GM19328 (cell line): ENCODE measurements at regions not wholly inside any gene's neighbourhood (a gene's known extent, or its start where the extent isn't known, plus 50 kb on each side); places are given as distances from the start of the nearest gene placed in this dataset.
"Not testable (repeated sequence)": the region's sequence is repeated elsewhere in the genome, so short reads cannot be mapped to it uniquely, and the experiment has no call there.

Experiments used
- ATAC-seq: cut with Tn5 transposase; IDR thresholded peaks from one replicate; pipeline ENCODE4 v1.9.1; 2021; ENCODE audit warnings: mild to moderate bottlenecking, moderate library complexity; ENCODE audit not compliant: unreplicated experiment

DNA sequence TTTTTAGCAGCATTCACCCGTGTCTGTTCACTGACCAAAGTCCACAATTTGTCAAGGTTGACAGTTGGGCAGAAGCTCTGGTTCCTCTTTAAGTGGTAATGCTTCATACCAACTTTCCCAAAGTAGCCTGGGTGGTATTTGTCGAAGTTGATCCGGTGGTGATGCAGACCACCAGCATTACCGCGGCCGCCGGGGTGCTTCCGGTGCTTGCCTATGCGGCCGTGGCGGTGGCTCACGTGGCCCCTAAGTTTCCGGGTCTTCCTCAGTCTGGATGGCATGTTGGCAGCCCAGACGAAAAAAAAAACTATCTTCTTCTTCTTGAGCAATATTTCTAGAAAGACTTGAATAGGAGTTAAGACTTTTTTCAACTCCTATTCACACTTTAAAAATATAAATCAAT, 151.4 kb upstream of the RGS17 start:
- ATAC-seq: not testable (repeated sequence)

DNA sequence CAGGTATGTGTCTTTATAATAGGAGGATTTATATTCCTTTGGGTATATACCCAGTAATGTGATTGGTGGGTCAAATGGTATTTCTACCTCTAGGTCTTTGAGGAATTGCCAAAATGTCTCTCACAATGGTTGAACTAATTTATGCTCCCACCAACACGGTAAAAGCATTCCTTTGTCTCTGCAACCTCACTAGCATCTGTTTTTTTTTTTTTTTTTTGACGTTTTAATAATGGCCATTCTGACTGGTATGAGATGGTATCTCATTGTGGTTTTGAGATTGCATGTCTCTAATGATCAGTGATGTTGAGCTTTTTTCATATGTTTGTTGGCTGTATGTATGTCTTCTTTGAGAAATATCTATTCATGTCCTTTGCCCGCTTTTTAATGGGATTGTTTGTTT, 144.9 kb upstream of the RGS17 start:
- ATAC-seq: no peak

DNA sequence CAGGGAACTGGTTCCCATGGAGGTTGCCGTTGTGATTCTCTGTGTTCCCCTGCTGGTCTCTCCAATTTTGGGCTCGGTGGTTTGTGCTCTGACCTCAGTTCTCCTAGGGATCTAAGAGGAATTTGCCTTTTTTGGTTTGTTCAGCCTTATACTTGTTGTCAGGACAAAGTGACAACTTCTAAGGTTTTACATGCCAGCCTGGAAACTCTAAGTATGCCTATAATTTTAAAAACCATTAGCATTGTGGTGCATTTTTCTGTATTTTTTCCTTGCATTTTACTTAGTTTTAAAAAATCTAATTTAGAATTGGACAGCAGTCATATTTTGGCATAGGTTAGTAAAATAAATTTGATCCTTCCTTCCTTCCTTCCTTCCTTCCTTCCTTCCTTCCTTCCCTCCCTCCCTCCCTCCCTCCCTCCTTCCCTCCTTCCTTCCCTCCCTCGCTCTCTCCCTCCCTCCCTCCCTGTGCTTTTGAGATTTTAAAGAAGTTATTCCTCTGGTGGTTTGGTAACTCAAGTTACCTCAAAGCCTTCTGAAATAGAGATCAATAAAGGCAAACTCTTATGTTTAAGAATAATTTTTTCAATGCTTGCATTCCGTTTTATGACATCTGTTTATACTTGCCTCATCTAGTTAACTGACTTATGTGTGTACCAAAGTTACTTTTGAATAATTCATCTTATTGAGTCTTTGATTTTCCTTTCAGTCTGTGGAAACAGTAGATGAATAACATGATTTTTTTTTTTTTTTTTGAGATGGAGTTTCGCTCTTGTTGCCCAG, 141.3 kb upstream of the RGS17 start:
- ATAC-seq: no peak

DNA sequence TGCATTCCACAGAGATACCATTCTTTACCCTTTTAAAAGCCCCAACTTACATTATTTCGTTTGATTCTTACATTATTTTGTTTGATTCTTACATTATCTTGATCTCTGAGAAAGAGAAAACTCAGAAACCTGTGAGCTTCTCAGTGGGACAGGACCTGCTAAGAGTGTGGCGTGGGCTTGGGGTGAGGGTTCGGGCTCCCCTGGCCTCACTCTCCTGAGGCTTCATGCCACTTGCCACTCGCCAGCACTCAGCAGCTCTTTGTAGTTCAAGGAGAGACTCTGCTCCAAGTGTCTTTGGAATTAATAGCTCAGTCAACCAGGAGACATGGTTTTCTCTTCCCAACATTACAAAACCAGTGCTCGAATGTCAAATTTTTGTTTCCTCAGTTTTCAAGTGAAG, 132.4 kb upstream of the RGS17 start:
- no peak for ATAC-seq

DNA sequence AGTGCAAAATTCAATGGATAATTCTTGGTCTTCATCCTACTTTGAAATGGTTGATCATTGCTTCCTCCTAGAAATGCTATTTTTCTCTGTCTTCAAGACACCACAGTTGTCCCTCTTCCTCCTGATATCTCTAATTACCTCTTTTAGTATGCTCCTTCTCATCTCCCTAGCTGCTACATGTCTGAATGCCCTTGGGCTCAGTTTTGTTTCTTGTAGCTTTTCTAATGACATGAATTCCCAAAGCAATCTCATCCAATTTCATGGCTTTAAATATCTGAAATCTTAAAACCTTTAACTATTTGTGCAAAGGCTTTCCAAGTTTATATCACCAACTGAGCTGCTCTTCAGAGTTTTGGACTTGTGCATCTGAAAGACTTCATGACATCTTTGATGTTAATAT, 120.2 kb upstream of the RGS17 start:
- ATAC-seq: no peak

DNA sequence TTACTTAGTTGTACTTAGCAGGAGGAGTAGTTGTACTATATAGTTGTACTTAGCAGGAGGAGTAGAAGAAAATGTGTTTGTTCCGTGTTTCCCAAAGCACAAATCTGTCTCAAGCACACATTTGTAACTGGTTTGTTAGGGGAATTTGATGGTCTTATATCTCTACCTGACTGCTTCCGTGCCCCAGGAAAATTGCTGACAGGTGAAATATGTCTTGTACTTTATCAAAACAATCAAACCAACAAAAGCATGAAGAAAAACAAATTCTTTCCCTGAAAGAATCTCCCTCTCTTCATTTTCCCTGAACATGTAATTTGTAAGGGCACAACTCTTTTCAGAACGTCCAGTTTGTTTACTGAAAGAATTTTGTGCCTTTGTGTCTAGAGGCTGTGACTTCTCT, 106.6 kb upstream of the RGS17 start:
- ATAC-seq: no peak

DNA sequence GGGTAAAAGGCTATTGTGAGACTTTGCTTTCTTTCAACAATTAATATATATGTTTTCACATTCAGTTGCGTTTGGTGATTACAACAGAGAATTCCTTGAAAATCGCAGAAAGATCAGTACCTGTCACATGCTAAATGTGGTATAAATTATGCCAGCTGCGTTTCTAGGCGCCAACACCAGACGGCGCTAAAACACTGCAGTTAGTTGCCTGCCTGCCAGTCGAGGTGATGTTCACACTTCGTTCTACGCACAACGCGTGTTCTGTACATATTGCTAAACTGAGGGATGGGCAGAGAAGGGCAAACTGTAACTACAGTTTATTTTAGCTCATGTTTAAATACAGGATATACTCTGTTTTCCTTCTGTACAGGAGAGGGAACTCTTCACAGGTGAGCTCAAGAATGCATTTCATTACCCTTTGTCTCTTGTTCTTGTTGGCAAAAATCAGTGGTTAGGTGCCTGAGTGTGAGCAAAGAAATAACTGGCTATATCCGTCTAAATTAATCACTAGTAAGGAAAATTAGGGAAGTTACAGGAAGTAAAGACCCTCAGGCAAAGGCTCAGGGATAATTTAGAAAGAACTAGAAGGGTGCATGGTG, 100.1 kb upstream of the RGS17 start:
- ATAC-seq: no peak

DNA sequence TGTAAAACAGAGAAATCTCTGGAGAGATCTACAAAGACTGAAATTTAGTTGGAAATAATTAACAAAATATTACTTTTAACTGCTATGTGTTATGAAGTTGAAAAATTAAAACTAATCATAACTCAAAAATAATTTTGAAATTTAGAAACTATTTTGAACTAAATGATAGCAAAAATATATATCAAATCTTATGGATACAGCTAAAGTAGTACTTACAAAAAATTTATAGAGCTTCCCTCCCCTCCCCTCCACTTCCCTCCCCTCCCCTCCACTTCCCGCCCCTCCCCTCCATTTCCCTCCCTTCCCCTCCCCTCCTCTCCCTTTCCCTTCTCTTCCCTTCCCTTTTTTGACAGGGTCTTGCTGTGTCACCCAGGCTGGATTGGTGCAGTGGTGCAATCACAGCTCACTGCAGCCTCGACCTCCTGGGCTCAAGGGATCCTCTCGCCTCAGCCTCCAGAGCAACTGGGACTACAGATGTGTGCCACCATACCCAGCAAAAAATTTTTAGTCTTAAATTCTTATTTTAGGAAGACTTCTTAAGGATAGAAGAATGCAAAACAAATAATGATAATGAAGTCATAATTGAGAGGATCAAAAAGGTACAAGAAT, 87.2 kb upstream of the RGS17 start:
- no peak for ATAC-seq

DNA sequence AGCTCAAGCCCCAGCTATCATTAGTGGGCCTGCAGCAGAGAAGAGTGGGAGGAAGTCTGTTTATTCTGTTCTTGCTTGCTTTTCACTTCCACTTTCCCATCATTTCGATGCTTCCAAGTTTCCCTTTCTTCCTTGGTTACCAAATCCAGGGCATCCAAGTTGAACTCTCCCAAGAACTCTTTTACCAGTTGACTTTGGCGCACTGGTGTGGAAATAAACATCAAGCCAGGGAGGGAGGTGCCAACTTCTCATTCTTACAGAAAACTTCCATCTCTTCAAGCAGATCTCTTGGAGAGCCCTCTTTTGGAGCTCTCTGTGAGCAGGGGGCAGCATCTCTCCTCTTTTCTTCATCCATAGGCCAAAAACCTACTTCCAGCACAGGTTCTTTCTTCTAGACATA, 85.7 kb upstream of the RGS17 start:
- ATAC-seq: no peak

DNA sequence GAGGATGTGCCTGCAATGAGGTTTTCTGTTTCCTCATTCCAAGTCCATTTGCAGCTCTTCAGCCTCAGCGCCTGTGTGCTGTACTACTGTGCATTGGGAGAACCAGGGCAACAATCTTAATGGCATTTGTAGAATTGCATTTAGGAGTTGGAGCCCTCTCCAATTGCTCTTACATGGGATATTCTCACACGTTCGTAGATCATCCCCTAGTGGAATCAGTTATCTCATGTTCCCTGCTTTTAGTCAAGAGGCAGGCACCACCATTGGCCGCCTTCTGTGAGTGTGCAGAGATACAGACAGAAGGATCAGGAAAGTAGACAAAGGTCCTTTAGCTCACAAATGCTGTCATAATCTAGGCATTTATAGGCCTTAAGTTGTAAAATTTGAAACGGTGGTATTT, 84.2 kb upstream of the RGS17 start:
- no peak for ATAC-seq

DNA sequence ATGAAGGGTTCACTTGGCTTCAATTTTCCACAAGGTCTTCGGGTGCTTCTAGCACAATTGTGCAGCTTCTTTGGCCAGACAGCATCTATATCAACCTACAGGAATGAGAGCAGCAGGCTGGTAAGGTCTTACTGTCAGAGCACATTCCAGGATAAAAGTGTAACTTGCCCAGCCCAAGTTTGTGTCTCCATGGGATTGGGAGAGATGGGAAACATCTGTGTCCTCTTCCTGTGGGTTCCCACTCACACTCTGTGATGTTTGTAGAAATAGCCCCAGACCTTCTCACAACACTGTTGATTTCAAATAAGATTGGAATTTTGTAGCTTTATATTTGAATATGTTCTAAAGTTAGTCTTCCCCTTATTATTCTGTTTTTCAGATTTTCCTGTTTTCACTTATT, 83.4 kb upstream of the RGS17 start:
- no peak for ATAC-seq

DNA sequence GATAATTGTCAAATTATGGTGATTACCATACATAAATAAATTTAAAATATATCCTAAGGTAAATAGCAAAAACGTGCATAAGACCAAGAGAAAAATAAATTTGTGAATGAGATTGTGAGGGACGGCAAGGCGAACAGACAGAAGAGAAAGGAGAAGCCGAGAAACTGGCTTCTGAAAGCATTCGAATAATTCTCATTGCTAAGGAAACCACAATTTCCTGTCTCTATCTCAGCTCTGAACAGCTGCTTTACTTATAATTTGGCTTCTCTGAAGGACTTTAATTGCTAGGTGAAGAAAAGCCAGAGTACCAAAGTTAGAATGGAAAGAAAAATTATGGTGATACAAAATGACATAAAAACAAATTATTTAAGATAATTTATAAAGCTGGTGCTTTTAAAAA, 79.0 kb upstream of the RGS17 start:
- ATAC-seq: peak; percentile 70

DNA sequence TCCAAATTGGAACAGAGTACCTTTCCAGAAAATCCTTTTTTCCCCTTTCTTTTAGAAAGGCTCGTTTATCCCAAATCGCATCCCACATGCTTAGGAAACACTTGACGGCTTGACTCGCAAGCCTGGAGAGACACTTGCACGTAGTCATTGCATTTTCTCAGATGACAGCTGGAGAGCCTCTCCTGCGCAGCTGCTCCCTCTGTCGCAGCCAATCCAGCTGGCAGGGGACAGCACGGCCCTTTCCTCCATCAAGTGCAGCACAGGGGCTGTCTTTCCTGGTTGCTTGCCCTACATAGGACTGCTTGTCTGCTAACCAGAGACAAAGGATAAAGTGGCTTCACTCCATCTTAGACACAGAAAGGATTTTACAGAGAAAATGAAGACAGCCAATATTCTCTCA, 77.6 kb upstream of the RGS17 start:
- ATAC-seq: no peak

DNA sequence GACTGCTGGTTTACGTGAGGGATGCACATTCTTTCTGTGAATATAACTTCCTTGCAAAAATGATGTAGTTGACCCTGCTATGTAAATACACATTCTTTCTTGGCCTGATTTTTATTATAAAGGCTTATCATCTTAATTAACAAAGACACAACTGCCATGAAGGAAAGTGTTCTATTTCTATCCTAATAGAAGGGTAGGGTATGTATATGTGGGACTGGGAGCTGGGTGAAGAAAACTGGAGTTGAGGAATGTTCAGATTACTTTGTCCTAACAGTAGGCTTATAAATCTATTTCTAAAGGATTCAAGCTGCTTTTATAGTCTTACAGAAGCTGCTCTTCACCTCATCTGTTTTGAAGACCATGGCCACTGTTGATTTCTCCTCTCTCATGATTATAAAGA, 76.5 kb upstream of the RGS17 start:
- no peak for ATAC-seq

DNA sequence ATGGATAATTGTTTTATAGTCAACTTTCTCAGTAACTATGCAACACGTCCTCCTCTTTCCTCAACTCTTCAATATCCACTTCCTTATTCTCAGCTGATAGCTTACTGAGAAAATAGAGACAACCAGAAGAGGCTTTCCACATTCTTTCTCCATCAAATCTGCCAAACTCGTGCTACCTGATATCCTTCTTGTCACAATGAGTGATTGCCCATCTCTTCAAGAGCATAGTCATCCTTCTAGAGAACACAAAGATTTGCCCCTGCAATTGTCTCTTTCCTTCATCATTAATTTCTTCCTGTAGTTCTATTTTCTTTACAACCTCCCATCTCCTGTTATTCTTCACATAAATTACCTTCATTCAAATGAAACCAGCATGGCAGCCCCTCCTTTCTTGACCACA, 75.9 kb upstream of the RGS17 start:
- ATAC-seq: no peak

DNA sequence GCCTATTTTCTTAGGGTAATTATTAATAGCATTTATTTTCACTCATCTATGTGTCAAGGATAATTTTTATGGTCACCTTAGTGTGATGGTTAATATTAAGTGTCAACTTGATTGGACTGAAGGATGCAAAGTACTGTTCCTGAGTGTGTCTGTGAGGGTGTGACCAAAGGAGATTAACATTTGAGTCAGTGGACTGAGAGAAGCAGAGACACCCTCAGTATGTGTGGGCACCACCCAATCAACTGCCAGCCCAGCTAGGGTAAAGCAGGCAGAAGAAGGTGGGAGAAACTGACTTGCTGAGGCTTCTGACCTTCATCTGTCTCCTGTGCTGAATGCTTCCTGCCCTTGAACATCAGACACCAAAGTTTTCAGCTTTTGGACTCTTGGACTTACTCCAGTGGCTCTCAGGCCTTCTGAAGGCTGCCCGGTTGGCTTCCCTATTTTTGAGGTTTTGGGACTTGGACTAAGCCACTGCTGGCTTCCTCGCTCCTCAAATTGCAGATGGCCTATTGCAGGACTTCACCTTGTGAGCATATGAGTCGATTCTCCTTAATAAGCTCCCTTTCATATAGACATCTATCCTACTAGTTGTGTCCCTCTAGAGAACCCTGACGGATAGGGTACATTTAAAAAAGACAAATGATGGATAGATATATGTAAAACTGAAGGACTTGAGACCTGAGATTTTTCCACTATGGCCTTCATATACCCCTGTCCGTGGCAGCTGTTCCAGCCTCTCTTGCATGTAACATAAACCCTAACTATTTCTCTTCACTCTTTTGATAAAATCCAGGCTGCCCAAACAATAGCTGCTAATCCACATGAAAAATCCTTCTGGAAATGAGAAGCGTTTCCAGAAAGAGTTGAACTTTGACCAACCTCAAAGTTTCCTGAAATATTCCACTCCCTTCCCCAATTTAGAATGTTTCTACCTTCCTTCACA, 62.1 kb upstream of the RGS17 start:
- no peak for ATAC-seq

DNA sequence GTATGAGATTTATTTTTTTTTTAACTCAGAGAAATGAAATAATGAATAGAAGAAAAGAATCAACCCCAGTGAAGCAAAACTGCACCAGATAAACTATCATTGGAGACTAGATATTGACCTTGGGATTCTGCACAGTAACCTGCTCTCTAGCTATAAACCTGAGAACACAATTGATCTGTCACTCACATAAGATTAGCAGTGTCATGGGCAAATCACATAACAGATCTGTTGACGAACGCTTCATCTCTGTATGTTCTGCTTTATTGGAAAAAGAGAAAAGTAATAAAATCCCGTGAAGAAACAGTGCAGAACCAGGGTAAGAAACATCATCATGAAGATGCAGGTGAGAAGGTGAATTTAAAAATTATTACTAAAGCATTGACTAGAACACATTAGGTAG, 52.8 kb upstream of the RGS17 start:
- ATAC-seq: no peak
